ENCODE measurements at regions not wholly inside any gene's neighbourhood (a gene's known extent, or its start where the extent isn't known, plus 50 kb on each side); places are given as distances from the start of the nearest gene placed in this dataset.

- Histone ChIP-seq H2BK20ac (ENCODE audit: low read depth, low read length) (no peak overlapping the region), H2AK9ac (replicated peaks; ENCODE audit: low read depth, low read length, poor library complexity) (no peak overlapping the region), H2BK5ac (ENCODE audit: low read depth, low read length, poor library complexity, severe bottlenecking) (no peak overlapping the region), H3K4ac (ENCODE audit: low read depth, low read length) (no peak overlapping the region), H2BK15ac (ENCODE audit: low read depth, low read length) (no peak overlapping the region), H3K9me3 (ENCODE audit: control insufficient read depth, insufficient read depth, low read length) (no peaks in the 10 kb centered on the region), H2AK5ac (ENCODE audit: low read depth, low read length) (no peak overlapping the region), H3K79me1 (ENCODE audit: low read depth in 1 of 2, low read length in 2 of 2) (no peaks in the 10 kb centered on the region), H4K5ac (ENCODE audit: low read depth, low read length) (0 out of 2 replicates have a peak overlapping the region, but pooled peaks have one; percentile 47), H3K36me3 (ENCODE audit: control insufficient read depth, insufficient read depth, low read length) (no peaks in the 10 kb centered on the region), H2AFZ (replicated peaks; ENCODE audit: low read length, poor library complexity) (no peak overlapping the region), H3K4me1 (ENCODE audit: control insufficient read depth, insufficient read depth, low read length) (peaks cover 10% of the 10 kb centered on the region), H3K4me3 (ENCODE audit: insufficient read depth, low read depth, low read length) (no peak overlapping the region), H4K8ac (ENCODE audit: low read depth in 2 of 2, low read length in 2 of 2) (no peak overlapping the region), H3K27ac (ENCODE audit: insufficient read depth, low read length) (no peak overlapping the region), H3K27me3 (ENCODE audit: control insufficient read depth, insufficient read depth, low read length) (no peaks in the 10 kb centered on the region; the same call in 1 of the 2 replicates), H3K4me2 (ENCODE audit: low read depth, low read length) (no peak overlapping the region), H3K9ac (ENCODE audit: low read depth, low read length) (no peak overlapping the region), H3K14ac (replicated peaks; ENCODE audit: low read depth, low read length) (no peak overlapping the region), H4K91ac (ENCODE audit: insufficient read depth, low read depth, low read length) (no peak overlapping the region), H2BK120ac (ENCODE audit: low read depth, low read length) (no peak overlapping the region), H3K9me1 (ENCODE audit: insufficient read depth, low read length) (no peaks in the 10 kb centered on the region), H3K18ac (ENCODE audit: low read depth, low read length) (no peak overlapping the region), H3K23ac (ENCODE audit: low read depth, low read length) (no peak overlapping the region), H3K56ac (ENCODE audit: extremely low read depth, insufficient read depth, low read length) (no peak overlapping the region), H4K20me1 (ENCODE audit: insufficient read depth, low read length) (no peaks in the 10 kb centered on the region)
- WGBS, 2 experiments (ENCODE audit: extremely low coverage in 2 of 2, insufficient read length in 1 of 2), result 50% methylated on average over 2 of the region's 6 CpGs; no CpG with 5 or more reads in 1 of the 2 experiments
- no TSS peak for BruUV-seq (replicated peaks)
- DNase-seq (no peak), ATAC-seq (ENCODE audit: low read depth) (no peak)
- intact Hi-C loops (cut with micrococcal nuclease), result no loop called here
- POLR2A ChIA-PET (ENCODE audit: unreplicated experiment), result no interaction called here
- TF ChIP-seq RFX5 (IDR thresholded peaks at IDR 0.05; ENCODE audit: low read depth, low read length) (no peak), BHLHE40 (IDR thresholded peaks at IDR 0.05; ENCODE audit: low read depth, low read length) (no peak), CHD1 (IDR thresholded peaks at IDR 0.05; ENCODE audit: low read depth, low read length) (no peak), NFE2L2 (IDR thresholded peaks at IDR 0.05; ENCODE audit: low read depth, low read length) (no peak), ELK1 (IDR thresholded peaks at IDR 0.05; ENCODE audit: borderline replicate concordance, low read depth, low read length) (no peak)
- dilution Hi-C loops (cut with HindIII; ENCODE audit: low sequenced_read_pairs, unreplicated experiment), result no loop called here
- CTCF ChIA-PET, result no interaction called here
- in situ Hi-C loops (cut with MboI; ENCODE audit: low sequenced_read_pairs), result no loop called here
Observed at GRCh38 chr5:60520451-60521227, 179.3 kb downstream of the DEPDC1B start.
